Neural progenitor cell (in vitro differentiated cells): ENCODE measurements at regions not wholly inside any gene's neighbourhood (a gene's known extent, or its start where the extent isn't known, plus 50 kb on each side); places are given as distances from the start of the nearest gene placed in this dataset.

Experiments used
- DNase-seq: peaks from one replicate; pipeline ENCODE4 v3.0.0-alpha.2; 2016; ENCODE audit warnings: low spot score
- H2AFZ ChIP-seq: fragments of 200-600 bp; sonication (generic); replicated peaks from 2 replicates; pipeline ENCODE4 v1.6.1; 2016; ENCODE audit warnings: antibody characterized with exemption
- H3F3A ChIP-seq: fragments of 200-600 bp; sonication (generic); 2 replicates; pipeline ENCODE4 v1.6.1; 2016; ENCODE audit warnings: antibody characterized with exemption, low read depth
- H3K27ac ChIP-seq: fragments of 200-600 bp; sonication (generic); 2 replicates; pipeline ENCODE4 v1.5.1; 2016; ENCODE audit warnings: mild to moderate bottlenecking
- H3K27me3 ChIP-seq: fragments of 200-600 bp; sonication (generic); 2 replicates; pipeline ENCODE4 v1.6.1; 2016; ENCODE audit warnings: mild to moderate bottlenecking, moderate library complexity
- H3K36me3 ChIP-seq: fragments of 200-600 bp; sonication (generic); 2 replicates; pipeline ENCODE4 v1.5.1; 2016
- H3K4me1 ChIP-seq: fragments of 200-600 bp; sonication (generic); 2 replicates; pipeline ENCODE4 v1.6.1; 2016; ENCODE audit warnings: mixed run types
- H3K4me2 ChIP-seq: fragments of 200-600 bp; sonication (generic); 2 replicates; pipeline ENCODE4 v1.6.1; 2016
- H3K4me3 ChIP-seq: fragments of 200-600 bp; sonication (generic); 2 replicates; pipeline ENCODE4 v1.5.1; 2016
- H3K79me2 ChIP-seq: fragments of 200-600 bp; sonication (generic); 2 replicates; pipeline ENCODE4 v1.6.1; 2016; ENCODE audit warnings: low read depth
- H3K9ac ChIP-seq: fragments of 200-600 bp; sonication (generic); 2 replicates; pipeline ENCODE4 v1.6.1; 2016
- H3K9me3 ChIP-seq: fragments of 200-600 bp; sonication (generic); 2 replicates; pipeline ENCODE4 v1.5.1; 2016; ENCODE audit warnings: low read depth
- H4K20me1 ChIP-seq: fragments of 200-600 bp; sonication (generic); 2 replicates; pipeline ENCODE4 v1.6.1; 2016; ENCODE audit warnings: low read depth
- H3K27ac Mint-ChIP-seq: 3 replicates; pipeline ENCODE4 v1.8.0; 2021; ENCODE audit warnings: mixed read lengths
- H3K27me3 Mint-ChIP-seq: 2 replicates; pipeline ENCODE4 v1.8.0; 2022; ENCODE audit warnings: low read depth, mild to moderate bottlenecking, inconsistent platforms, moderate library complexity, mixed read lengths; ENCODE audit not compliant: insufficient read depth
- H3K36me3 Mint-ChIP-seq: 3 replicates; pipeline ENCODE4 v1.8.0; 2021; ENCODE audit warnings: mixed read lengths
- H3K4me1 Mint-ChIP-seq: 3 replicates; pipeline ENCODE4 v1.8.0; 2021; ENCODE audit warnings: mixed read lengths
- H3K4me3 Mint-ChIP-seq: 3 replicates; pipeline ENCODE4 v1.8.0; 2021; ENCODE audit warnings: mild to moderate bottlenecking, moderate library complexity, mixed read lengths
- H3K9me3 Mint-ChIP-seq: 3 replicates; pipeline ENCODE4 v1.8.0; 2020; ENCODE audit warnings: mixed read lengths
- CTCF ChIP-seq: fragments of 200-600 bp; sonication (generic); IDR thresholded peaks from 2 replicates; pipeline ENCODE4 v1.5.1; 2017; ENCODE audit warnings: antibody characterized with exemption, mild to moderate bottlenecking
- EZH2 ChIP-seq: fragments of 200-600 bp; sonication (generic); IDR thresholded peaks from 2 replicates; pipeline ENCODE4 v1.6.1; 2017; ENCODE audit warnings: antibody characterized with exemption, mild to moderate bottlenecking, moderate library complexity
- EZH2phosphoT487 ChIP-seq: fragments of 200-600 bp; sonication (generic); IDR thresholded peaks from 2 replicates; pipeline ENCODE4 v1.6.1; 2017; ENCODE audit warnings: antibody characterized with exemption

DNA sequence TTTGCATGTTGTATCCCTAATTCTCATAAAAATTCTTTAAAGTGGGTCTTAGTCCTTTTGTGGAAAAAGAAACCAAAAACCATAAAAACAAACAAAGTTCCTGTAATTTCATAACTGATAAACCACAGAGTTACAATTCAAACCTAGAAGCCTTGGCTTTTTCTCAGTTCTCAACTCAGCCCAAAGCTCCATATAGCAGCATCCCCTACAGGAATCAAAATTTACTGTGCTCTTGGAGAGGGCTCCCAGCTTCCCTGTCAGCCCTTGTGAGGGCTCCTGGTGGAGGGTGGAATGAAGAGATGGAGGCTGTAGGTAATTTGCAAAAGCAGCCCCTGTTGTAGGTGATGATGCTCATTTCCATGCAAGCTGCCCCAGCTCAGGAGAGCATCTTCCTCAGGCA, 506.1 kb upstream of the KIRREL3 start:
- Histone ChIP-seq H3K4me1 (no peaks in the 10 kb centered on the region), H3K79me2 (no peaks in the 10 kb centered on the region), H3K9ac (no peak overlapping the region), H3K27me3 (no peaks in the 10 kb centered on the region), H3F3A (no peaks in the 10 kb centered on the region), H3K4me3 (no peak overlapping the region), H3K27ac (no peak overlapping the region), H2AFZ (no peak overlapping the region), H3K4me2 (no peak overlapping the region), H3K9me3 (no peaks in the 10 kb centered on the region), H3K36me3 (no peaks in the 10 kb centered on the region), H4K20me1 (no peaks in the 10 kb centered on the region)
- Mint-ChIP-seq H3K36me3 (no peaks in the 10 kb centered on the region), H3K4me3 (no peak overlapping the region), H3K27me3 (peaks cover 3% of the 10 kb centered on the region), H3K27ac (no peak overlapping the region), H3K4me1 (no peaks in the 10 kb centered on the region), H3K9me3 (peaks cover 2% of the 10 kb centered on the region)
- DNase-seq, result no peak
- no peak for TF ChIP-seq EZH2
- no peak for TF ChIP-seq EZH2phosphoT487
- TF ChIP-seq CTCF, result no peak

DNA sequence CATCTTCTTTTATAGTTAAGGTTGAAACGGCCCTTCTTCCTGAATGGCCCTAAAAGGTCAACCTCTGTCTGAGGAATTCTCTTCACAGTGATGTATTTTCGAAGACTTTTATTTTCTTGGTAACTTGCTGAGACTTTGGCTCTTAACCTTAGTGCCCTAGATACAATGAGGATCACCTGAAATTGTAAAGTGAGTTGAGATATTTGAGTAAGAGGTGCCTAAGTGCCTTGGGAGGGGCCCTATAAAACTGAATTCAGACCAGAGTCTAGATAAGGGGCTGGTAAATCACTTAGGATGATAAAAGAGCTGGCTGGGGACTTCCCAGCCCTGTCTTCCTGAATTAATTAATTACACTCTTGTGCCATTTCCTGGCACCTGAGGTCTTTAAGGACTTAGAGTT, 505.6 kb upstream of the KIRREL3 start:
- no peaks in the 10 kb centered on the region for H3K79me2 ChIP-seq
- H3K4me3 ChIP-seq, result no peak overlapping the region
- no peaks in the 10 kb centered on the region for H3K4me1 ChIP-seq
- no peak overlapping the region for H3K4me2 ChIP-seq
- no peak overlapping the region for H2AFZ ChIP-seq
- TF ChIP-seq EZH2 (no peak), EZH2phosphoT487 (no peak), CTCF (no peak)
- Mint-ChIP-seq H3K27me3 (peaks cover under 1% of the 10 kb centered on the region), H3K4me3 (no peak overlapping the region), H3K27ac (no peak overlapping the region), H3K4me1 (no peaks in the 10 kb centered on the region), H3K36me3 (no peaks in the 10 kb centered on the region), H3K9me3 (peaks cover 2% of the 10 kb centered on the region)
- no peaks in the 10 kb centered on the region for H3K36me3 ChIP-seq
- no peaks in the 10 kb centered on the region for H3K27me3 ChIP-seq
- no peaks in the 10 kb centered on the region for H3K9me3 ChIP-seq
- H3K9ac ChIP-seq, result no peak overlapping the region
- no peaks in the 10 kb centered on the region for H4K20me1 ChIP-seq
- no peak for DNase-seq
- H3F3A ChIP-seq, result no peaks in the 10 kb centered on the region
- H3K27ac ChIP-seq, result no peak overlapping the region

DNA sequence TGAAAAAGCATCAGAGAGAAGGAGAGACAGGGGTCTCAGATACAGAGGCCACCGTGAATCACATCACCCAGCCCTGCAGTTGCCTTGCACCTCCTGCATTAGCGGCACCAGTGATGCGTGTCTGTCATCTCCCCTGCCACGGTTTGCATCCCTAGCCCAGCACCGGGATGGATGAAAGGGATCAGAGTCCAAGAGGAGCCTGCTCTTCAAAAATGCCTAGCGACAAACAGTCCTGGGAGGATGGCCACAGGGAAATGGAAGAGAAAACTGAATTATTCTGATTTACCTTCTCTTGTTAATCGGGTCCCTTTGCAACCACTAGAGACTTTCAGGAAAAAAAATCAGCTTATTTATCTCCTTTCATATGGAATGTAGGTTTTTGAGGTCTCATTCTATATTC, 495.6 kb upstream of the KIRREL3 start:
- Mint-ChIP-seq H3K9me3 (peaks cover 20% of the 10 kb centered on the region), H3K4me3 (no peak overlapping the region), H3K4me1 (peaks cover 3% of the 10 kb centered on the region), H3K27ac (no peak overlapping the region), H3K27me3 (peaks cover 5% of the 10 kb centered on the region), H3K36me3 (peaks cover 3% of the 10 kb centered on the region)
- H3K4me2 ChIP-seq, result no peak overlapping the region
- TF ChIP-seq EZH2 (no peak), CTCF (no peak), EZH2phosphoT487 (no peak)
- no peak overlapping the region for H3K4me3 ChIP-seq
- no peaks in the 10 kb centered on the region for H3K79me2 ChIP-seq
- H3K9ac ChIP-seq, result no peak overlapping the region
- H2AFZ ChIP-seq, result no peak overlapping the region
- H3F3A ChIP-seq, result no peaks in the 10 kb centered on the region
- no peaks in the 10 kb centered on the region for H3K4me1 ChIP-seq
- H3K9me3 ChIP-seq, result no peaks in the 10 kb centered on the region
- H3K27ac ChIP-seq, result no peak overlapping the region
- H4K20me1 ChIP-seq, result no peaks in the 10 kb centered on the region
- H3K36me3 ChIP-seq, result no peaks in the 10 kb centered on the region
- no peak for DNase-seq
- no peaks in the 10 kb centered on the region for H3K27me3 ChIP-seq
